ENCODE measurements at regions not wholly inside any gene's neighbourhood (a gene's known extent, or its start where the extent isn't known, plus 50 kb on each side); places are given as distances from the start of the nearest gene placed in this dataset.

DNA sequence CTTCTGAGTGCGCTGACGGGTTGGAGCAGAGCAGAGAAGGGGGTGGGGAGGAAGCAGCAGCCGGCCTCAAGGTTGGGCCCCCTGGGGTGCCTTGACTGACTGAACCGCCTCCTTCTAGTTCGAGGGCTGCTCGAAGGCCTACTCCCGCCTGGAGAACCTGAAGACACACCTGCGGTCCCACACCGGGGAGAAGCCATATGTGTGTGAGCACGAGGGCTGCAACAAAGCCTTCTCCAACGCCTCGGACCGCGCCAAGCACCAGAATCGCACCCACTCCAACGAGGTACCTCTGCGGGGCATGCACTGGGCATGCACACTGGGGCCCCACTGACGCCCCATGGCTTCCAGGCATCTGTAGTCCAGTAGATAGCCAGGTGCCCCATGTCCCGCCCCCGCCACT is 246.9 kb downstream of the GLI2 start:
- no peak for DNase-seq

DNA sequence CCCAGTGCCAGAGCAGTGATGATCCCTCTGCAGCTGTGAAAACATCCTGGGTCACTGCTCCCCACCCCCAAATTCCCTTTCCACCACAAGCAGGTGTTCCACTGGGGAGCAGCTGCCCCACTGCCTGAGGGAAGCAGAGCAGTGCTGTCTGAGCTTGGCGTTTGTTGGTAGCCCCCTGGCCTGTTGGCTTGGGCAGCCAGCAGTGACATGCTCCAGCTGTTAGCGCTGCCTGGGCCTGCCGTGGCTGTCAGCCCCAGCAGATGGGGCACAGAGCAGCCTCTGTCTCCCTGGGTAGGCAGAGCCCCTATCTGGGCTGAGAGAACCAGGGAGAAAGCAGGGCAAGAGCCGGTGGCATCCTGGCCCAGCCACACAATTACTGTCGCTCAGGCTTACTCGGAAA is 247.7 kb downstream of the GLI2 start:
- no peak for DNase-seq

GRCh38 chr2:120984046-120984445 is 248.4 kb downstream of the GLI2 start:
- no peak for DNase-seq

DNA sequence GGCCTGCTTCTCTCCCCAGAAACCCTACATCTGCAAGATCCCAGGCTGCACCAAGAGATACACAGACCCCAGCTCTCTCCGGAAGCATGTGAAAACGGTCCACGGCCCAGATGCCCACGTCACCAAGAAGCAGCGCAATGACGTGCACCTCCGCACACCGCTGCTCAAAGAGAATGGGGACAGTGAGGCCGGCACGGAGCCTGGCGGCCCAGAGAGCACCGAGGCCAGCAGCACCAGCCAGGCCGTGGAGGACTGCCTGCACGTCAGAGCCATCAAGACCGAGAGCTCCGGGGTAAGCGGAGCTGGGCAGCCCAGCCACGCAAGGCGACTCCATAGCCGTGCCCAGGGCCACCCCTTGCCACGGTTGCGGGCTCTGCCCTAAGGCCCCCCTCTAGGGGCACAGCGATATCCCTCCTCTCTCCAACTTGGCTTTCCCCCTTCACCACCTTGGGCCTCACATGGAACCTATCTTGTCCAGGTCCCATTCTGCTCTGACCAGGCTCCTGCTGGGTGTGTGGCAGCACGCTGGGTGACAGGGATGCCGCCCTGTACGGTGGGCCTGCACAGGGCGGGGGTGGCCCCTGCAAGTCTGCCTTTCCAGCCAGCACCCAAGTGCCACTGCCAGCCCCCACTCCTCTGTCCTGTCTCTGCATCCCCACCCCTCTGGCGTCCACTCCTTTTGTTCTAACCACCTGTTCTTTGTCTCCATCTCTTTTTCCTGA is 248.9 kb downstream of the GLI2 start:
- DNase-seq = no peak

GRCh38 chr2:120985174-120985996 is 249.7 kb downstream of the GLI2 start:
- DNase-seq = no peak

- DNase-seq = no peak
Observed at GRCh38 chr2:120985997-120986651, 250.5 kb downstream of the GLI2 start.

DNA sequence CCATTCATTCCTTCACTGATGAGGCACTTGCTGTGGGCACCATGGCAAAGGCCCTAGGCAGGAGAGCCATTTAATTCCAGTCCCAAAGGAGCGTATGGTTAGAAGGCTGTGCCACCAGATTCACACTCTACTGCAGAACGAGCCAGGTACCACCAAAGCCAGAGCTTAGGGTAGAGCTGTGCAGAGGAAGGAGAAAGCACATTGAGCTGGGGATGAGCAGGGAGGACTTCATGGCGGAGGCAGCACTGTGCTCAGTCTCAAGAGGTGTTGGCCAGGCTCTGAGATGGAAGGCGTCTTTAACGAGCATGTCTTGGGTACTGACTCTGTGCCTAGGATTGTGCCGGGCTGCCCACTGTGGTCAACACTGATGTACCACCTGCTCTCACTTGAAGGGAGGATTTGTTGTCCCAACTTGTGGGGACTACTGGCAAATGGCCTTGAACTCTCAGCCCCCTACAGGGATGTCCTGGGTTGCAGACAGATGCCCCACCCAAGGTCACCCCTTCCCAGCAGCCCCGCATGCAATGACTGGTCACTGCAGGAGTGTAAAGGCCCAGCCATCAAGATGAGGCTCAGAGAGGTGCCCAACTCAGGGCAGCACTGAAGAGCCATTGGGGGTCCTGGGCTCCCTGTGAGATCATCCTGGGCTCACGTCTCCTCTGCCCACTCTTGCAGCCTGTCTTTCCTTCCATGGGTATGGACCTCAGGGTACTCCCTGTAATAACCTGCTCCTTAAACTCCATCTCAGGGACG is 251.4 kb downstream of the GLI2 start:
- DNase-seq = no peak

DNA sequence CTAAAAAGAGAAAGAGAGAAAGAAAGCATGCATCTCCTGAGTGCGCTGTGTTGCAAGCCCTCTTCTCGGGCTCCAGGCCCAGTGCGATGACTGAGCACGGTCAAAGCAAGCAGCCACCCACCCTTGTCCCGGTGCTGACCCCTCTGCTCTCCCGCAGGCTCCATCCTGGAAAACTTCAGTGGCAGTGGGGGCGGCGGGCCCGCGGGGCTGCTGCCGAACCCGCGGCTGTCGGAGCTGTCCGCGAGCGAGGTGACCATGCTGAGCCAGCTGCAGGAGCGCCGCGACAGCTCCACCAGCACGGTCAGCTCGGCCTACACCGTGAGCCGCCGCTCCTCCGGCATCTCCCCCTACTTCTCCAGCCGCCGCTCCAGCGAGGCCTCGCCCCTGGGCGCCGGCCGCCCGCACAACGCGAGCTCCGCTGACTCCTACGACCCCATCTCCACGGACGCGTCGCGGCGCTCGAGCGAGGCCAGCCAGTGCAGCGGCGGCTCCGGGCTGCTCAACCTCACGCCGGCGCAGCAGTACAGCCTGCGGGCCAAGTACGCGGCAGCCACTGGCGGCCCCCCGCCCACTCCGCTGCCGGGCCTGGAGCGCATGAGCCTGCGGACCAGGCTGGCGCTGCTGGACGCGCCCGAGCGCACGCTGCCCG is 252.5 kb downstream of the GLI2 start:
- no peak for DNase-seq

GRCh38 chr2:120988700-120989511 is 253.2 kb downstream of the GLI2 start:
- DNase-seq = no peak

GRCh38 chr2:120989512-120990441 is 254.1 kb downstream of the GLI2 start:
- no peak for DNase-seq

DNA sequence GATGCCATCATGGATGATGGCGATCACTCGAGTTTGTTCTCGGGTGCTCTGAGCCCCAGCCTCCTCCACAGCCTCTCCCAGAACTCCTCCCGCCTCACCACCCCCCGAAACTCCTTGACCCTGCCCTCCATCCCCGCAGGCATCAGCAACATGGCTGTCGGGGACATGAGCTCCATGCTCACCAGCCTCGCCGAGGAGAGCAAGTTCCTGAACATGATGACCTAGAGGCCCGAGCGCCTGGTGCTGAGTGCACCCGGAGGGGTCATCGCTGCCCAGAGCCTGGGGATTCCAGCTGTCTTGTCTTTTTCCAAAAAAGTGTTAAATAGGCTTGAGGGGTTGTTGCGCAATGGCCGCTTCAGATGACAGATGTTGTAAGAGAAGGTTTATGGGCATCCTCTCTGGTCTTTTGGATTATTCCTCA is 254.8 kb downstream of the GLI2 start:
- no peak for DNase-seq

- DNase-seq = no peak
Observed at GRCh38 chr2:120991441-120991840, 255.8 kb downstream of the GLI2 start.

DNA sequence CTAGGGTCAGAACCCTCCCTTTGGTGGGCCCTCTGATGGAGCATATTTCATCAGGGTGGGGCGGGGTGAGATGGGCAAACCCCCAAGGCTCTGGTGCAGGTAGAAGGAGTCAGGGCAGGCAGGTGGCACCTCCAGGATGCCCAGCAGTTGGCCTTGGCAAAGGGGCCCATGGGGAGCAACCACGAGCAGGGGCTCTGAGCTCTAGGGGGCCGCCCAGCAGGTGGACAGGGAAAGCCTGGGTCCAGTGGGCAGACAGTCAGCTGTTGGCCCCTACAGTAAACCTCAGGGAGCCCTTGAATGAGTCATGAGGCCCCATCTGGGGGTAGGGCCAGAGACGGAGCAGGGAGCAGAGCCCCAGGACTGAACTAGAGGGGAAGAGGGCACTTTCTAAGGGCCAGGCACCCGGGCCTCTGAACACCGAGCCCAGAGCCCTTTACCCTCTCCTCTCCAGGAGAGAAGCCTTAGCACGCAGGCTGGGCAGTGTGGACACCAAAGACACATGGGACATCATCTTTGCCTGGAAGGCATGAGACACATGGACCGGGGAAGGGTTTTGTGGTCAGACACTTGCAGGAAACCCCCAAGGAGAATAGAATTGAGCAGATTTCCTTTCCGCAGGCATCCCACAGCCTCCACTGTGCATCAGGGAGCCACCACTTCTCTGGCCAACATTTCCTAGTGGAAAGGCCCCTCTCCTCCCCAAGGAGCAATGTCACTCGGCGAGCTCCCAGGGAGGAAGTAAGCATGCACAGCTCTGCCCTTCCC is 257.3 kb downstream of the GLI2 start:
- DNase-seq = no peak

GRCh38 chr2:120993661-120994060 is 258.0 kb downstream of the GLI2 start:
- DNase-seq = no peak

GRCh38 chr2:120994301-120994995 is 258.8 kb downstream of the GLI2 start:
- no peak for DNase-seq

- DNase-seq = no peak
Observed at GRCh38 chr2:120995152-120995551, 259.5 kb downstream of the GLI2 start.

DNA sequence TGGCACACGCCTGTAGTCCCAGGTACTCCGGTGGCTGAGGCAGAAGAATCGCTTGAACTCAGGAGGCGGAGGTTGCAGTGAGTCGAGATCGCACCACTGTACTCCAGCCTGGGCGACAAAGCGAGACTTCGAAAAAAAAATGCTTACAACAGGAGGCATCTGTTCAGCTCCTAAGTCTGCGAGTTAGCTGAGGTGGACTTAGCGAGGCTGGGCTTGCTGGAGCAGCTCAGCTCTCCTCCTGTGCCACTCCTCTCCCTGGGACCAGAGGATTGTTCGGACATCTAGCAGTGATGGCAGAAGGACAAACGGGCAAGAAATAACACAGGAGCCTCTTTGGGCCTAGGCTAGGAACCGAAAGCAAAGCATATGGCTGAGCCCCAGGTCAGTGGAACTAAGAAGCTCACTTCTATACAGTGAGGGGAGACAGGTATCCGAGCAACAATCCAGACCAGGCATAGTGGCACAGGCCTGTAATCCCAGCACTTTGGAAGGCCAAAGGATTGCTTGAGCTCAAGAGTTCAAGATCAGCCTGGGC is 260.1 kb downstream of the GLI2 start:
- DNase-seq = no peak

GRCh38 chr2:120999377-121000097 is 263.9 kb downstream of the GLI2 start:
- no peak for DNase-seq
